SK-N-SH (cell line): ENCODE measurements at regions not wholly inside any gene's neighbourhood (a gene's known extent, or its start where the extent isn't known, plus 50 kb on each side); places are given as distances from the start of the nearest gene placed in this dataset.

Source experiments
- CTCF ChIA-PET: fragments of 300-600, 350-600 bp; formaldehyde crosslinking; extraction: SDS; loops from one replicate; lab custom pipeline; 2021; lab: Yijun Ruan, JAX
- POLR2A ChIA-PET: fragments of 350-600 bp; sonication (Branson Sonifier 250); formaldehyde crosslinking; extraction: SDS; loops from one replicate; lab custom pipeline; 2020; ENCODE audit warnings: antibody characterized with exemption, inconsistent platforms; lab: Yijun Ruan, JAX
- DNase-seq: peaks from one replicate; pipeline ENCODE4 v3.0.0; 2012
- H2AFZ ChIP-seq: fragments of 200-600 bp; sonication (generic); 2 replicates; pipeline ENCODE4 v1.8.1; 2016; ENCODE audit warnings: antibody characterized with exemption, mild to moderate bottlenecking, low read depth
- H3F3A ChIP-seq: fragments of 200-600 bp; sonication (generic); replicated peaks from 2 replicates; pipeline ENCODE3; 2016; ENCODE audit warnings: antibody characterized with exemption, mild to moderate bottlenecking; ENCODE audit not compliant: insufficient read depth
- H3K27ac ChIP-seq, 2 experiments: fragments of 200-500 bp in 1 of 2; fragments of 200-600 bp in 1 of 2; sonication (Bioruptor generic) in 1 of 2; sonication (generic), shearing (Covaris generic) in 1 of 2; 2 replicates each; pipeline versions ENCODE4 v1.5.1 to v1.6.1; 2014 to 2016; ENCODE audit warnings: low read depth in 2 of 2, inconsistent platforms in 1 of 2, low read length in 1 of 2, mild to moderate bottlenecking in 1 of 2, mixed read lengths in 1 of 2
- H3K27me3 ChIP-seq: fragments of 200-600 bp; sonication (generic), shearing (Covaris generic); 2 replicates; pipeline ENCODE4 v1.6.1; 2016; ENCODE audit warnings: mixed run types; ENCODE audit not compliant: insufficient read depth
- H3K36me3 ChIP-seq, 2 experiments: fragments of 200-500 bp in 1 of 2; fragments of 200-600 bp in 1 of 2; sonication (Bioruptor generic) in 1 of 2; sonication (generic) in 1 of 2; replicated peaks in 1 of 2; 2 replicates each; pipeline versions ENCODE3 to v1.5.1; 2014 to 2016; ENCODE audit warnings: low read length in 1 of 2, mild to moderate bottlenecking in 1 of 2; ENCODE audit not compliant: insufficient read depth in 2 of 2, control insufficient read depth in 1 of 2
- H3K4me1 ChIP-seq, 2 experiments: fragments of 200-500 bp in 1 of 2; fragments of 200-600 bp in 1 of 2; sonication (Bioruptor generic) in 1 of 2; sonication (generic), shearing (Covaris generic) in 1 of 2; 2 replicates each; pipeline versions ENCODE4 v1.5.1 to v1.6.1; 2014 to 2016; ENCODE audit warnings: low read depth in 1 of 2, low read length in 1 of 2, mixed run types in 1 of 2; ENCODE audit not compliant: insufficient read depth in 2 of 2, control insufficient read depth in 1 of 2
- H3K4me2 ChIP-seq: fragments of 200-600 bp; sonication (generic), shearing (Covaris generic); 2 replicates; pipeline ENCODE4 v1.6.1; 2017; ENCODE audit warnings: mixed run types
- H3K4me3 ChIP-seq, 2 experiments: fragments of 200-500 bp in 1 of 2; fragments of 200-600 bp in 1 of 2; sonication (Bioruptor generic) in 1 of 2; sonication (generic), shearing (Covaris generic) in 1 of 2; 2 replicates each; pipeline versions ENCODE4 v1.5.1 to v1.8.1; 2014 to 2016; ENCODE audit warnings: low read depth in 2 of 2, inconsistent platforms in 1 of 2, low read length in 1 of 2, mild to moderate bottlenecking in 1 of 2, mixed read lengths in 1 of 2, moderate library complexity in 1 of 2
- H3K79me2 ChIP-seq: fragments of 200-600 bp; sonication (generic); 2 replicates; pipeline ENCODE4 v1.8.1; 2017; ENCODE audit warnings: mild to moderate bottlenecking; ENCODE audit not compliant: insufficient read depth
- H3K9ac ChIP-seq: fragments of 200-600 bp; sonication (generic); 2 replicates; pipeline ENCODE4 v1.6.1; 2017; ENCODE audit warnings: mixed run types
- H3K9me2 ChIP-seq: fragments of 200-600 bp; sonication (generic); 2 replicates; pipeline ENCODE4 v1.6.1; 2017; ENCODE audit warnings: mixed run types
- H3K9me3 ChIP-seq: fragments of 200-600 bp; sonication (generic); 2 replicates; pipeline ENCODE4 v1.6.1; 2017; ENCODE audit warnings: mixed run types, mild to moderate bottlenecking, moderate library complexity
- H4K20me1 ChIP-seq: fragments of 200-600 bp; sonication (generic); 2 replicates; pipeline ENCODE4 v1.6.1; 2017; ENCODE audit warnings: mild to moderate bottlenecking, mixed run types; ENCODE audit not compliant: insufficient read depth
- CHD2 ChIP-seq: fragments of 150-350 bp; IDR thresholded peaks from 2 replicates; pipeline ENCODE4 v1.6.1; 2018; ENCODE audit warnings: low read length; ENCODE audit not compliant: partially characterized antibody
- ELF1 ChIP-seq: IDR thresholded peaks from 2 replicates; pipeline ENCODE4 v1.4.0; 2012
- FOSL2 ChIP-seq: IDR thresholded peaks from 2 replicates; pipeline ENCODE4 v1.4.0; 2012; ENCODE audit warnings: low read depth, mild to moderate bottlenecking, moderate library complexity, borderline replicate concordance
- FOXJ3 ChIP-seq: sonication (generic); formaldehyde crosslinking; IDR thresholded peaks from 2 replicates; pipeline ENCODE4 v1.5.1; 2020; ENCODE audit warnings: mild to moderate bottlenecking, missing genetic modification reagents
- MEF2A ChIP-seq: IDR thresholded peaks from 2 replicates; pipeline ENCODE4 v1.4.0; 2012; ENCODE audit warnings: low read depth, borderline replicate concordance
- MXI1 ChIP-seq: IDR thresholded peaks from 2 replicates; pipeline ENCODE4 v1.6.1; 2012; ENCODE audit warnings: mild to moderate bottlenecking, low read depth, low read length, improper control_type of control experiment
- NRF1 ChIP-seq: IDR thresholded peaks from 2 replicates; pipeline ENCODE4 v1.6.1; 2012; ENCODE audit warnings: low read depth, mild to moderate bottlenecking, low read length
- POLR2AphosphoS5 ChIP-seq: IDR thresholded peaks from 2 replicates; pipeline ENCODE4 v1.6.1; 2012; ENCODE audit warnings: low read depth, low read length
- REST ChIP-seq: IDR thresholded peaks from 2 replicates; pipeline ENCODE4 v1.6.1; 2012; ENCODE audit warnings: mild to moderate bottlenecking, low read depth, low read length, moderate library complexity
- RFX5 ChIP-seq: IDR thresholded peaks from 2 replicates; pipeline ENCODE4 v1.6.1; 2012; ENCODE audit warnings: mild to moderate bottlenecking, improper control_type of control experiment, low read length
- RXRA ChIP-seq: IDR thresholded peaks from 2 replicates; pipeline ENCODE4 v1.4.0; 2012; ENCODE audit warnings: low read depth, mild to moderate bottlenecking, borderline replicate concordance
- SIN3A ChIP-seq: IDR thresholded peaks from 2 replicates; pipeline ENCODE4 v1.6.1; 2012; ENCODE audit warnings: low read depth, mild to moderate bottlenecking, low read length, moderate library complexity, borderline replicate concordance
- SMC3 ChIP-seq: IDR thresholded peaks from 2 replicates; pipeline ENCODE4 v1.6.1; 2012; ENCODE audit warnings: low read depth, low read length, improper control_type of control experiment
- TCF12 ChIP-seq: IDR thresholded peaks from 2 replicates; pipeline ENCODE4 v1.4.0; 2012
- TEAD4 ChIP-seq: IDR thresholded peaks from 2 replicates; pipeline ENCODE4 v1.4.0; 2012; ENCODE audit warnings: mild to moderate bottlenecking, borderline replicate concordance; ENCODE audit not compliant: insufficient read depth
- WGBS: methylation state at CpG from one replicate; pipeline ENCODE4 v1.1.6; 2017; ENCODE audit warnings: low lambda C conversion rate; 5-methylcytosine and 5-hydroxymethylcytosine counted together
- TF ChIP-seq, protein P1 (sequence below): IDR thresholded peaks from 2 replicates; pipeline ENCODE4 v1.4.0; 2012; ENCODE audit warnings: low read depth, borderline replicate concordance
- TF ChIP-seq, protein P2 (sequence below): IDR thresholded peaks from 2 replicates; pipeline ENCODE4; 2012
- TF ChIP-seq, protein P3 (sequence below): fragments of 150-350 bp; IDR thresholded peaks from 2 replicates; pipeline ENCODE4 v1.6.1; 2017; ENCODE audit warnings: antibody characterized with exemption, low read length, low read depth, borderline replicate concordance

DNA sequence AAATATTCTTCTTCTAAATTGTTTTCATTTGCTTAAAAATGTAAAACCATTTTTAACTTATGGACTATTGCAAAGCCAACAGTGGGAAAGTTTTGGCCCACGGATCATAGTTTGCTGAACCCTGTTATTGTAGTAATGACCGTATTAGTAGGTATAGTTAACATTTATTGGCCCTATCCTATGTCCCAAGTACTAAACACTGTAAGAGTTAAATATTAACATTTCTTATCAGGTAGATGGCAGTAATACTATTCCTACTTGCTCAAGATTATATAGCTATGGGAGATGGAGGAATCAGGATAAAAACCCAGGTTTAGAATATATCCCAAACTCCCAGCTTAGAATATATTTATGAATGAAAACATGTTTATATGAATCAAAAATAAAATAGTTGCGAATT lies 993.2 kb downstream of the SORCS3 start:
- H4K20me1 ChIP-seq = no peaks in the 10 kb centered on the region
- H3K79me2 ChIP-seq = no peaks in the 10 kb centered on the region
- H3K4me2 ChIP-seq = no peak overlapping the region
- DNase-seq = no peak
- H3K4me1 ChIP-seq = no peaks in the 10 kb centered on the region
- H3K27me3 ChIP-seq = no peaks in the 10 kb centered on the region
- H3K27ac ChIP-seq = no peak overlapping the region
- no peak overlapping the region for H2AFZ ChIP-seq
- 17% methylated on average over 3 of the region's 3 CpGs for WGBS
- H3K36me3 ChIP-seq = no peaks in the 10 kb centered on the region
- no peaks in the 10 kb centered on the region for H3F3A ChIP-seq
- POLR2A ChIA-PET = no interaction called here
- H3K9me3 ChIP-seq = no peaks in the 10 kb centered on the region
- CTCF ChIA-PET = interaction anchor here (0.7 kb wide), 1 partner anchor 14 kb away, joined by 3 read pairs; no protein-coding TSS in a partner anchor
- H3K9me2 ChIP-seq = no peaks in the 10 kb centered on the region
- no peak overlapping the region for H3K9ac ChIP-seq
- TF ChIP-seq, protein P1, sequence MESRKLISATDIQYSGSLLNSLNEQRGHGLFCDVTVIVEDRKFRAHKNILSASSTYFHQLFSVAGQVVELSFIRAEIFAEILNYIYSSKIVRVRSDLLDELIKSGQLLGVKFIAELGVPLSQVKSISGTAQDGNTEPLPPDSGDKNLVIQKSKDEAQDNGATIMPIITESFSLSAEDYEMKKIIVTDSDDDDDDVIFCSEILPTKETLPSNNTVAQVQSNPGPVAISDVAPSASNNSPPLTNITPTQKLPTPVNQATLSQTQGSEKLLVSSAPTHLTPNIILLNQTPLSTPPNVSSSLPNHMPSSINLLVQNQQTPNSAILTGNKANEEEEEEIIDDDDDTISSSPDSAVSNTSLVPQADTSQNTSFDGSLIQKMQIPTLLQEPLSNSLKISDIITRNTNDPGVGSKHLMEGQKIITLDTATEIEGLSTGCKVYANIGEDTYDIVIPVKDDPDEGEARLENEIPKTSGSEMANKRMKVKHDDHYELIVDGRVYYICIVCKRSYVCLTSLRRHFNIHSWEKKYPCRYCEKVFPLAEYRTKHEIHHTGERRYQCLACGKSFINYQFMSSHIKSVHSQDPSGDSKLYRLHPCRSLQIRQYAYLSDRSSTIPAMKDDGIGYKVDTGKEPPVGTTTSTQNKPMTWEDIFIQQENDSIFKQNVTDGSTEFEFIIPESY = no peak
- TF ChIP-seq RXRA = no peak
- no peak for TF ChIP-seq TEAD4
- no peak for TF ChIP-seq POLR2AphosphoS5
- TF ChIP-seq FOSL2 = no peak
- TF ChIP-seq TCF12 = no peak
- TF ChIP-seq ELF1 = no peak
- no peak overlapping the region for H3K4me3 ChIP-seq

GRCh38 chr10:105615715-105616365 lies 974.8 kb downstream of the SORCS3 start:
- Histone ChIP-seq H3K4me1 (no peaks in the 10 kb centered on the region), H3K9me2 (no peaks in the 10 kb centered on the region), H3K27ac (no peak overlapping the region), H3K4me3 (no peak overlapping the region), H3K9me3 (no peaks in the 10 kb centered on the region), H3K9ac (no peak overlapping the region)
- POLR2A ChIA-PET = no interaction called here
- CTCF ChIA-PET = no interaction called here
- DNase-seq = no peak
- TF ChIP-seq REST (no peak), SMC3 (no peak), FOSL2 (no peak), RXRA (no peak), SIN3A (no peak), RFX5 (no peak), MEF2A (no peak), CHD2 (no peak), MXI1 (no peak), NRF1 (no peak), FOXJ3 (CRISPR knock-in tag) (no peak)
- TF ChIP-seq, protein P1 = no peak
- TF ChIP-seq, protein P2, sequence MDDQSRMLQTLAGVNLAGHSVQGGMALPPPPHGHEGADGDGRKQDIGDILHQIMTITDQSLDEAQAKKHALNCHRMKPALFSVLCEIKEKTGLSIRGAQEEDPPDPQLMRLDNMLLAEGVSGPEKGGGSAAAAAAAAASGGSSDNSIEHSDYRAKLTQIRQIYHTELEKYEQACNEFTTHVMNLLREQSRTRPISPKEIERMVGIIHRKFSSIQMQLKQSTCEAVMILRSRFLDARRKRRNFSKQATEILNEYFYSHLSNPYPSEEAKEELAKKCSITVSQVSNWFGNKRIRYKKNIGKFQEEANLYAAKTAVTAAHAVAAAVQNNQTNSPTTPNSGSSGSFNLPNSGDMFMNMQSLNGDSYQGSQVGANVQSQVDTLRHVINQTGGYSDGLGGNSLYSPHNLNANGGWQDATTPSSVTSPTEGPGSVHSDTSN = no peak
- TF ChIP-seq, protein P3, sequence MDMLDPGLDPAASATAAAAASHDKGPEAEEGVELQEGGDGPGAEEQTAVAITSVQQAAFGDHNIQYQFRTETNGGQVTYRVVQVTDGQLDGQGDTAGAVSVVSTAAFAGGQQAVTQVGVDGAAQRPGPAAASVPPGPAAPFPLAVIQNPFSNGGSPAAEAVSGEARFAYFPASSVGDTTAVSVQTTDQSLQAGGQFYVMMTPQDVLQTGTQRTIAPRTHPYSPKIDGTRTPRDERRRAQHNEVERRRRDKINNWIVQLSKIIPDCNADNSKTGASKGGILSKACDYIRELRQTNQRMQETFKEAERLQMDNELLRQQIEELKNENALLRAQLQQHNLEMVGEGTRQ = no peak
- TF ChIP-seq, all 33 proteins: peak for 0
- Histone ChIP-seq H2AFZ (no peak overlapping the region), H4K20me1 (no peaks in the 10 kb centered on the region), H3K27me3 (no peaks in the 10 kb centered on the region), H3K36me3 (no peaks in the 10 kb centered on the region), H3F3A (no peaks in the 10 kb centered on the region), H3K79me2 (no peaks in the 10 kb centered on the region), H3K4me2 (no peak overlapping the region)
- 18% methylated on average over 4 of the region's 4 CpGs for WGBS
